ENCODE measurements at regions not wholly inside any gene's neighbourhood (a gene's known extent, or its start where the extent isn't known, plus 50 kb on each side); places are given as distances from the start of the nearest gene placed in this dataset.

GRCh38 chr3:24943961-24944360, 449.3 kb upstream of the THRB start:
- DNase-seq (ENCODE audit: low read depth) = no peak
- in situ Hi-C loops (cut with HindIII; ENCODE audit: low sequenced_read_pairs) = no loop called here
- H3K4me3 ChIP-seq (ENCODE audit: low read depth, low read length) = no peak overlapping the region
- TF ChIP-seq, protein P1, sequence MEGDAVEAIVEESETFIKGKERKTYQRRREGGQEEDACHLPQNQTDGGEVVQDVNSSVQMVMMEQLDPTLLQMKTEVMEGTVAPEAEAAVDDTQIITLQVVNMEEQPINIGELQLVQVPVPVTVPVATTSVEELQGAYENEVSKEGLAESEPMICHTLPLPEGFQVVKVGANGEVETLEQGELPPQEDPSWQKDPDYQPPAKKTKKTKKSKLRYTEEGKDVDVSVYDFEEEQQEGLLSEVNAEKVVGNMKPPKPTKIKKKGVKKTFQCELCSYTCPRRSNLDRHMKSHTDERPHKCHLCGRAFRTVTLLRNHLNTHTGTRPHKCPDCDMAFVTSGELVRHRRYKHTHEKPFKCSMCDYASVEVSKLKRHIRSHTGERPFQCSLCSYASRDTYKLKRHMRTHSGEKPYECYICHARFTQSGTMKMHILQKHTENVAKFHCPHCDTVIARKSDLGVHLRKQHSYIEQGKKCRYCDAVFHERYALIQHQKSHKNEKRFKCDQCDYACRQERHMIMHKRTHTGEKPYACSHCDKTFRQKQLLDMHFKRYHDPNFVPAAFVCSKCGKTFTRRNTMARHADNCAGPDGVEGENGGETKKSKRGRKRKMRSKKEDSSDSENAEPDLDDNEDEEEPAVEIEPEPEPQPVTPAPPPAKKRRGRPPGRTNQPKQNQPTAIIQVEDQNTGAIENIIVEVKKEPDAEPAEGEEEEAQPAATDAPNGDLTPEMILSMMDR (IDR thresholded peaks at IDR 0.05; ENCODE audit: low read depth, low read length, missing control alignments) = no peak

DNA sequence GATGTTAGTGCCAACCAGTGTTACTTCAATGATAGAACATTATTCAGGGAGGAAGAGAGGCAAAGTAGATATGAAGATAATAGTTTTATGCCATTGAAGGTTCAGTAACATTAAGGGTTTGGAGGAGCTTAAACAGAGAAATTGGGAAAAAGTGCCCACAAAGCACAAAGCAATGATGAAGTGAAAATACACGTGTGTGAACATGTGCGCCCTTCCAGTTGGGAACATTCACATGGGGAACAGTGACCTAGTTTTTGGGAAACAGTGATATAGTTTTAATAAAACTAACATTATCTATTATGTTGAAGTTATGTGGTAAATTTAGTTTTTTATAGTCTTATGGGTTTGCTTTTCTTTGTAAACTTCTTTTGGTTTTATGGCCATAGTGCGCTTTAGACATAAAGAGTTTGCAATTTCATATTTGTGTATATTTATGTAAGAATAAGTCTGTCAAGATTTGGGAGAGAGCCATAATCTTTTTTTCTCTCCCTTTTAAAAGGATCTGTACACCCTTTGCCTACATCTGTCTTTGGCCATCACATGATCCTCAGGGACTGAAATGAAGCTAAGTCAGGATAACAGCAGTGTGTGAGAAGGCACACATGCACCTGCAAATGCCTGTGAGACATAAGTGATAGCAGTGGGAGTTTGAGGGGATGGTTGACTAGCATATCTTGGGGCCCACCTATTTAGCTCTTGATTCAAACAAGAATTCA, 450.3 kb upstream of the THRB start:
- TF ChIP-seq, protein P1 (IDR thresholded peaks at IDR 0.05; ENCODE audit: low read depth, low read length, missing control alignments) = no peak
- no peak overlapping the region for H3K4me3 ChIP-seq (ENCODE audit: low read depth, low read length)
- in situ Hi-C loops (cut with HindIII; ENCODE audit: low sequenced_read_pairs) = no loop called here
- DNase-seq (ENCODE audit: low read depth) = no peak

DNA sequence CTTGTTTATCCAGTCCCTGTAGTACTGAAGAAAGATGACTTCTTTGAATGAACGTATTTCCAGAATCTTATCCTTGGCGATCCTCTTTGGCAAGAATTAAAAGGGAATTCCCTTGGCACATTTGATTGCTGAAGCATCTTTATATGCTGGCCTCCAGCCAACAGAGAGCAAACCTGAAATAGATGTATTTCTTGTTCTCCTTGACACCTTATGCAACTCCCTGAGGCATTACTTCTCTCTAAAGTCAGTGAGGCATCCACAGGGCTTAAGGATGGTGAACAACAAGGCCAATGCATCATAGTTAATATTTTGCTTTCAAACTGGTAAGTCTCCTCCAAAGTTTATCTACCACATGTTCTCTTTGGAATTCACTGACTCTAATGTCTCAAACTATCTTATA, 450.9 kb upstream of the THRB start:
- in situ Hi-C loops (cut with HindIII; ENCODE audit: low sequenced_read_pairs) = no loop called here
- H3K4me3 ChIP-seq (ENCODE audit: low read depth, low read length) = no peak overlapping the region
- TF ChIP-seq, protein P1 (IDR thresholded peaks at IDR 0.05; ENCODE audit: low read depth, low read length, missing control alignments) = no peak
- no peak for DNase-seq (ENCODE audit: low read depth)

- no peak overlapping the region for H3K4me3 ChIP-seq (ENCODE audit: low read depth, low read length)
- DNase-seq (ENCODE audit: low read depth) = no peak
- in situ Hi-C loops (cut with HindIII; ENCODE audit: low sequenced_read_pairs) = no loop called here
- TF ChIP-seq, protein P1 (IDR thresholded peaks at IDR 0.05; ENCODE audit: low read depth, low read length, missing control alignments) = no peak
These were observed 452.5 kb upstream of the THRB start for GRCh38 chr3:24947103-24947502.

GRCh38 chr3:24951180-24951579, 456.5 kb upstream of the THRB start:
- no peak for DNase-seq (ENCODE audit: low read depth)
- in situ Hi-C loops (cut with HindIII; ENCODE audit: low sequenced_read_pairs) = no loop called here
- TF ChIP-seq, protein P1 (IDR thresholded peaks at IDR 0.05; ENCODE audit: low read depth, low read length, missing control alignments) = no peak

GRCh38 chr3:24952388-24952787, 457.7 kb upstream of the THRB start:
- in situ Hi-C loops (cut with HindIII; ENCODE audit: low sequenced_read_pairs) = no loop called here
- TF ChIP-seq, protein P1 (IDR thresholded peaks at IDR 0.05; ENCODE audit: low read depth, low read length, missing control alignments) = no peak
- H3K4me3 ChIP-seq (ENCODE audit: low read depth, low read length) = no peak overlapping the region
- no peak for DNase-seq (ENCODE audit: low read depth)

More at GRCh38 chr3:24951180-24951579, 456.5 kb upstream of the THRB start:
- no peak overlapping the region for H3K4me3 ChIP-seq (ENCODE audit: low read depth, low read length)

Data from astrocyte of the cerebellum (primary cell).